SK-N-SH (cell line): ENCODE measurements at regions not wholly inside any gene's neighbourhood (a gene's known extent, or its start where the extent isn't known, plus 50 kb on each side); places are given as distances from the start of the nearest gene placed in this dataset.

Experiments
- CTCF ChIA-PET: fragments of 300-600, 350-600 bp; formaldehyde crosslinking; extraction: SDS; loops from one replicate; lab custom pipeline; 2021; lab: Yijun Ruan, JAX
- POLR2A ChIA-PET: fragments of 350-600 bp; sonication (Branson Sonifier 250); formaldehyde crosslinking; extraction: SDS; loops from one replicate; lab custom pipeline; 2020; ENCODE audit warnings: antibody characterized with exemption, inconsistent platforms; lab: Yijun Ruan, JAX
- DNase-seq: peaks from one replicate; pipeline ENCODE4 v3.0.0; 2012
- H2AFZ ChIP-seq: fragments of 200-600 bp; sonication (generic); 2 replicates; pipeline ENCODE4 v1.8.1; 2016; ENCODE audit warnings: antibody characterized with exemption, mild to moderate bottlenecking, low read depth
- H3F3A ChIP-seq: fragments of 200-600 bp; sonication (generic); replicated peaks from 2 replicates; pipeline ENCODE3; 2016; ENCODE audit warnings: antibody characterized with exemption, mild to moderate bottlenecking; ENCODE audit not compliant: insufficient read depth
- H3K27ac ChIP-seq, 2 experiments: fragments of 200-500 bp in 1 of 2; fragments of 200-600 bp in 1 of 2; sonication (Bioruptor generic) in 1 of 2; sonication (generic), shearing (Covaris generic) in 1 of 2; 2 replicates each; pipeline versions ENCODE4 v1.5.1 to v1.6.1; 2014 to 2016; ENCODE audit warnings: low read depth in 2 of 2, inconsistent platforms in 1 of 2, low read length in 1 of 2, mild to moderate bottlenecking in 1 of 2, mixed read lengths in 1 of 2
- H3K27me3 ChIP-seq: fragments of 200-600 bp; sonication (generic), shearing (Covaris generic); 2 replicates; pipeline ENCODE4 v1.6.1; 2016; ENCODE audit warnings: mixed run types; ENCODE audit not compliant: insufficient read depth
- H3K36me3 ChIP-seq, 2 experiments: fragments of 200-500 bp in 1 of 2; fragments of 200-600 bp in 1 of 2; sonication (Bioruptor generic) in 1 of 2; sonication (generic) in 1 of 2; replicated peaks in 1 of 2; 2 replicates each; pipeline versions ENCODE3 to v1.5.1; 2014 to 2016; ENCODE audit warnings: low read length in 1 of 2, mild to moderate bottlenecking in 1 of 2; ENCODE audit not compliant: insufficient read depth in 2 of 2, control insufficient read depth in 1 of 2
- H3K4me1 ChIP-seq, 2 experiments: fragments of 200-500 bp in 1 of 2; fragments of 200-600 bp in 1 of 2; sonication (Bioruptor generic) in 1 of 2; sonication (generic), shearing (Covaris generic) in 1 of 2; 2 replicates each; pipeline versions ENCODE4 v1.5.1 to v1.6.1; 2014 to 2016; ENCODE audit warnings: low read depth in 1 of 2, low read length in 1 of 2, mixed run types in 1 of 2; ENCODE audit not compliant: insufficient read depth in 2 of 2, control insufficient read depth in 1 of 2
- H3K4me2 ChIP-seq: fragments of 200-600 bp; sonication (generic), shearing (Covaris generic); 2 replicates; pipeline ENCODE4 v1.6.1; 2017; ENCODE audit warnings: mixed run types
- H3K4me3 ChIP-seq, 2 experiments: fragments of 200-500 bp in 1 of 2; fragments of 200-600 bp in 1 of 2; sonication (Bioruptor generic) in 1 of 2; sonication (generic), shearing (Covaris generic) in 1 of 2; 2 replicates each; pipeline versions ENCODE4 v1.5.1 to v1.8.1; 2014 to 2016; ENCODE audit warnings: low read depth in 2 of 2, inconsistent platforms in 1 of 2, low read length in 1 of 2, mild to moderate bottlenecking in 1 of 2, mixed read lengths in 1 of 2, moderate library complexity in 1 of 2
- H3K79me2 ChIP-seq: fragments of 200-600 bp; sonication (generic); 2 replicates; pipeline ENCODE4 v1.8.1; 2017; ENCODE audit warnings: mild to moderate bottlenecking; ENCODE audit not compliant: insufficient read depth
- H3K9ac ChIP-seq: fragments of 200-600 bp; sonication (generic); 2 replicates; pipeline ENCODE4 v1.6.1; 2017; ENCODE audit warnings: mixed run types
- H3K9me2 ChIP-seq: fragments of 200-600 bp; sonication (generic); 2 replicates; pipeline ENCODE4 v1.6.1; 2017; ENCODE audit warnings: mixed run types
- H3K9me3 ChIP-seq: fragments of 200-600 bp; sonication (generic); 2 replicates; pipeline ENCODE4 v1.6.1; 2017; ENCODE audit warnings: mixed run types, mild to moderate bottlenecking, moderate library complexity
- H4K20me1 ChIP-seq: fragments of 200-600 bp; sonication (generic); 2 replicates; pipeline ENCODE4 v1.6.1; 2017; ENCODE audit warnings: mild to moderate bottlenecking, mixed run types; ENCODE audit not compliant: insufficient read depth
- ELF1 ChIP-seq: IDR thresholded peaks from 2 replicates; pipeline ENCODE4 v1.4.0; 2012
- EP300 ChIP-seq, 2 experiments: IDR thresholded peaks; 2 replicates each; pipeline versions ENCODE4 v1.4.0 to v1.6.1; 2012; ENCODE audit warnings: borderline replicate concordance in 1 of 2, low read depth in 1 of 2, low read length in 1 of 2
- FOXM1 ChIP-seq: IDR thresholded peaks from 2 replicates; pipeline ENCODE4 v1.4.0; 2012; ENCODE audit warnings: low read depth, mild to moderate bottlenecking
- IRF3 ChIP-seq: fragments of 150-350 bp; IDR thresholded peaks from 2 replicates; pipeline ENCODE4 v1.6.1; 2016; ENCODE audit warnings: mild to moderate bottlenecking, low read depth, low read length
- JUND ChIP-seq: IDR thresholded peaks from 2 replicates; pipeline ENCODE4 v1.4.0; 2012
- MAX ChIP-seq: IDR thresholded peaks from 2 replicates; pipeline ENCODE4 v1.4.0; 2012; ENCODE audit warnings: low read depth
- MEF2A ChIP-seq: IDR thresholded peaks from 2 replicates; pipeline ENCODE4 v1.4.0; 2012; ENCODE audit warnings: low read depth, borderline replicate concordance
- MXI1 ChIP-seq: IDR thresholded peaks from 2 replicates; pipeline ENCODE4 v1.6.1; 2012; ENCODE audit warnings: mild to moderate bottlenecking, low read depth, low read length, improper control_type of control experiment
- NFIC ChIP-seq: IDR thresholded peaks from 2 replicates; pipeline ENCODE4 v1.4.0; 2012; ENCODE audit warnings: borderline replicate concordance
- NRF1 ChIP-seq: IDR thresholded peaks from 2 replicates; pipeline ENCODE4 v1.6.1; 2012; ENCODE audit warnings: low read depth, mild to moderate bottlenecking, low read length
- POLR2AphosphoS5 ChIP-seq: IDR thresholded peaks from 2 replicates; pipeline ENCODE4 v1.6.1; 2012; ENCODE audit warnings: low read depth, low read length
- REST ChIP-seq: IDR thresholded peaks from 2 replicates; pipeline ENCODE4 v1.6.1; 2012; ENCODE audit warnings: mild to moderate bottlenecking, low read depth, low read length, moderate library complexity
- RFX5 ChIP-seq: IDR thresholded peaks from 2 replicates; pipeline ENCODE4 v1.6.1; 2012; ENCODE audit warnings: mild to moderate bottlenecking, improper control_type of control experiment, low read length
- RXRA ChIP-seq: IDR thresholded peaks from 2 replicates; pipeline ENCODE4 v1.4.0; 2012; ENCODE audit warnings: low read depth, mild to moderate bottlenecking, borderline replicate concordance
- SIN3A ChIP-seq: IDR thresholded peaks from 2 replicates; pipeline ENCODE4 v1.6.1; 2012; ENCODE audit warnings: low read depth, mild to moderate bottlenecking, low read length, moderate library complexity, borderline replicate concordance
- SMC3 ChIP-seq: IDR thresholded peaks from 2 replicates; pipeline ENCODE4 v1.6.1; 2012; ENCODE audit warnings: low read depth, low read length, improper control_type of control experiment
- TAF1 ChIP-seq: IDR thresholded peaks from 2 replicates; pipeline ENCODE4 v1.6.1; 2012; ENCODE audit warnings: low read depth, mild to moderate bottlenecking, low read length, moderate library complexity, borderline replicate concordance
- TEAD4 ChIP-seq: IDR thresholded peaks from 2 replicates; pipeline ENCODE4 v1.4.0; 2012; ENCODE audit warnings: mild to moderate bottlenecking, borderline replicate concordance; ENCODE audit not compliant: insufficient read depth
- USF2 ChIP-seq: fragments of 150-350 bp; IDR thresholded peaks from 2 replicates; pipeline ENCODE4 v1.6.1; 2017; ENCODE audit warnings: antibody characterized with exemption, low read length, low read depth, borderline replicate concordance

GRCh38 chr6:126581316-126581715 is 241.4 kb downstream of the CENPW start:
- no peaks in the 10 kb centered on the region for H3F3A ChIP-seq
- no peak overlapping the region for H3K9ac ChIP-seq
- H3K4me2 ChIP-seq: no peak overlapping the region
- H3K4me1 ChIP-seq: no peaks in the 10 kb centered on the region
- H2AFZ ChIP-seq: no peak overlapping the region
- no peak for TF ChIP-seq NRF1
- TF ChIP-seq MXI1: no peak
- TF ChIP-seq EP300 (IDR thresholded peaks at IDR 0.05; ENCODE audit: borderline replicate concordance in 1 of 2, low read depth in 1 of 2, low read length in 1 of 2): no peak
- TF ChIP-seq RXRA: no peak
- no peak for TF ChIP-seq SMC3
- no peak for TF ChIP-seq IRF3
- no peak for TF ChIP-seq JUND
- no peak for TF ChIP-seq NFIC
- no peak for TF ChIP-seq TAF1
- no peak for TF ChIP-seq RFX5
- no peak for TF ChIP-seq ELF1
- TF ChIP-seq USF2: no peak
- TF ChIP-seq TEAD4: no peak
- no peak for TF ChIP-seq MAX
- no peak for TF ChIP-seq POLR2AphosphoS5
- no peak for TF ChIP-seq SIN3A
- no peak for TF ChIP-seq REST
- TF ChIP-seq FOXM1: no peak
- no peak for TF ChIP-seq MEF2A
- no peaks in the 10 kb centered on the region for H3K9me3 ChIP-seq
- no peaks in the 10 kb centered on the region for H3K36me3 ChIP-seq
- H3K27ac ChIP-seq: no peak overlapping the region
- no peaks in the 10 kb centered on the region for H3K27me3 ChIP-seq
- no peaks in the 10 kb centered on the region for H4K20me1 ChIP-seq
- H3K9me2 ChIP-seq: no peaks in the 10 kb centered on the region
- H3K79me2 ChIP-seq: no peaks in the 10 kb centered on the region
- CTCF ChIA-PET: interaction anchor here (0.8 to 1.0 kb wide), 2 partner anchors 116 to 820 kb away, joined by 3 read pairs; no protein-coding TSS in a partner anchor
- DNase-seq: no peak
- POLR2A ChIA-PET: no interaction called here
- no peak overlapping the region for H3K4me3 ChIP-seq
